ENCODE measurements at regions not wholly inside any gene's neighbourhood (a gene's known extent, or its start where the extent isn't known, plus 50 kb on each side); places are given as distances from the start of the nearest gene placed in this dataset.
A peak's percentile ranks its signal among the peaks of the same experiment; 100 is the strongest.

DNA sequence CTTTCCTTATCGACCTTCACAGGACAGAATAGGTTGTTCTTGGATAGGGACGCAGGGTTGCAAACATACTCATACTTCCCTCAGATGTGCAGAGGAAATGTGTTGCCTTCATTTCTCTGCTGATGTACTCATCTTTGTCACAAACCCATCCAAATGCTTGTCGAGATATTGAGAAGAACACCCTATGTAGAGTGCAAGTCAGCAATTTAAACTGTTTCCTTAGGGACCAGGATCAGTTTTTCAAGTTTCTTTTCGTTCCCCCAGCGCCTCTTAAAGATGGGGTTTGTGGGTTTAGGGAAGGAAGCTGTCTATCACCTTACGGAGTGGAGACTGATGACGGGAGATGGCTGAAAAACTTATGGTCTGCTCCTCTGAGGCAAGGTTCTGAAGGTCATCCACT, 474.2 kb downstream of the EPHA4 start:
- no peak for DNase-seq
- Histone ChIP-seq H3K27me3 (no peaks in the 10 kb centered on the region), H3K9me3 (no peaks in the 10 kb centered on the region), H3K4me1 (ENCODE audit: insufficient read depth) (no peaks in the 10 kb centered on the region), H3K4me3 (no peak overlapping the region), H3K27ac (no peak overlapping the region), H3K36me3 (no peaks in the 10 kb centered on the region)
- TF ChIP-seq EP300 (IDR thresholded peaks at IDR 0.05) (no peak), POLR2A (IDR thresholded peaks at IDR 0.05) (no peak)
- TF ChIP-seq, protein P1, sequence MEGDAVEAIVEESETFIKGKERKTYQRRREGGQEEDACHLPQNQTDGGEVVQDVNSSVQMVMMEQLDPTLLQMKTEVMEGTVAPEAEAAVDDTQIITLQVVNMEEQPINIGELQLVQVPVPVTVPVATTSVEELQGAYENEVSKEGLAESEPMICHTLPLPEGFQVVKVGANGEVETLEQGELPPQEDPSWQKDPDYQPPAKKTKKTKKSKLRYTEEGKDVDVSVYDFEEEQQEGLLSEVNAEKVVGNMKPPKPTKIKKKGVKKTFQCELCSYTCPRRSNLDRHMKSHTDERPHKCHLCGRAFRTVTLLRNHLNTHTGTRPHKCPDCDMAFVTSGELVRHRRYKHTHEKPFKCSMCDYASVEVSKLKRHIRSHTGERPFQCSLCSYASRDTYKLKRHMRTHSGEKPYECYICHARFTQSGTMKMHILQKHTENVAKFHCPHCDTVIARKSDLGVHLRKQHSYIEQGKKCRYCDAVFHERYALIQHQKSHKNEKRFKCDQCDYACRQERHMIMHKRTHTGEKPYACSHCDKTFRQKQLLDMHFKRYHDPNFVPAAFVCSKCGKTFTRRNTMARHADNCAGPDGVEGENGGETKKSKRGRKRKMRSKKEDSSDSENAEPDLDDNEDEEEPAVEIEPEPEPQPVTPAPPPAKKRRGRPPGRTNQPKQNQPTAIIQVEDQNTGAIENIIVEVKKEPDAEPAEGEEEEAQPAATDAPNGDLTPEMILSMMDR (IDR thresholded peaks at IDR 0.05), result no peak
- WGBS, 3 donors, result 94 to 97% (median 96%) methylated on average over 7 of the region's 7 CpGs
- intact Hi-C loops (cut with DNase I), result no loop called here

DNA sequence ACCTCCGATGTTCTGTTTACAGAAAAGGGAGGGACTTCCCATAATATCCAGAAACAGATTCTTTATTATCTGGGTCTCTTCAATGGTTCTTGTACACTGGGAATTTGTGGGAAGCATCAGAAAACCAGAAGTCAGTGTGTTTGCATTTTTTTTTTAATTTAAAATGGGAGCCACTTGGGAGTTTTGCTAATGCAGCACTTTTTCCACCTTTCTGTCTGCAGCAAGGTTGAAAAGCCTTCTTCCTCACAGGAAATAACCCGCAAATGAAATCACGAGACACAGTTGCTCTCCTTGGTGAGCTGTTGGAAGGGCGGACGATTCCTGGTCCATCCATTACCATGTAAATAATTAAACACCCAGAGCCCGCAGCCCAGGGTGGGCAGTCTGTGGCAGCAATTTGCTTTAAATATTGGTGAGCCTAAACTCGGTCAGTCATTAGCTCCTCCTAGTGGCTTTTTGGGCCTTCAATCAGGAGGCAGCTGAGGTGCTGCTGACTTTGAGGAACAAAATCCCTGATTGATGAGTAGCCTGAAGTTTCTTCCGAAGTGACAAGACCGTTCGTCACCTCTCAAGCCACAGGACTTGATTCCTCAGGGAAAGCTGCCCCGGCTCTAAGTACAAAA, 471.5 kb downstream of the EPHA4 start:
- 76 to 83% (median 79%) methylated on average over 11 of the region's 11 CpGs for WGBS, 3 donors
- intact Hi-C loops (cut with DNase I), result no loop called here
- Histone ChIP-seq H3K27me3 (no peaks in the 10 kb centered on the region), H3K27ac (no peak overlapping the region), H3K9me3 (no peaks in the 10 kb centered on the region), H3K36me3 (no peaks in the 10 kb centered on the region), H3K4me1 (ENCODE audit: insufficient read depth) (peaks cover 9% of the 10 kb centered on the region), H3K4me3 (no peak overlapping the region)
- TF ChIP-seq POLR2A (IDR thresholded peaks at IDR 0.05) (no peak), EP300 (IDR thresholded peaks at IDR 0.05) (no peak)
- TF ChIP-seq, protein P1 (IDR thresholded peaks at IDR 0.05), result no peak
- no peak for DNase-seq

DNA sequence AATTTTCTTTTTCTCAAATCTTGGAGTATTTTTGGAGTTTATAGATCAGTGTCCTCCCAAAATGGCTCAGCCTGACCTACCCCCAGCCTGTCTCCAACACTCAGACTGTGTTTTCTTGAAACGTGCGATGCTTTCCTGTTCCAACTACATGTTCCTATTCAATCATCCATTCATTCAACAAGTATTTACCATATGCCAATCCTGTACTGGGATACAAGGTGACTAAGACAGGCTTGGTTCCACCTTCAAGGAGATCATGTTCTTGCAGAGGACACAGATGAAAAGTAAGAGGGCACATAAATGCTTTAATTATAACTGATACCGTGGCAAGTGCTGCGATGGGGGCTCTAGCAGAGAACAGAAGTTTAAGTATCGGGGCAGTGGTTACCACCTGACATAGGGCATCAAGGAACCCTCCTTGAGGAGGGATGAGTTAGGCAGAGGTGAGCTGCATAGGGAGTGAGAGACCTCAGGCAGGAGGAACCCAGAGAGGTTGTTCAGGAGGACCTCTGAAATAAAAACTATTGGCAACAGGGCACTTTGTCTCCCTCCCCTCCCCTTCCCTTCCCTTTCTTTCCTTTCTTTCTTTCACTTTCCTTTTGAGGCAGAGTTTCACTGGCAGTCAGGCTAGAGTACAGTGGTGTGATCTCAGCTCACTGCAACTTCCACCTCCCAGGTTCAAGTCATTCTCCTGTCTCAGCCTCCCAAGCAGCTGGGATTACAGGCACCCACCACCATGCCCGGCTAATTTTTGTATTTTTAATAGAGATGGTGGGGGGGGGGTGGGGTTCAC, 469.0 kb downstream of the EPHA4 start:
- Histone ChIP-seq H3K27me3 (no peaks in the 10 kb centered on the region), H3K4me3 (no peak overlapping the region), H3K27ac (no peak overlapping the region), H3K4me1 (ENCODE audit: insufficient read depth) (peaks cover 9% of the 10 kb centered on the region), H3K36me3 (no peaks in the 10 kb centered on the region), H3K9me3 (no peaks in the 10 kb centered on the region)
- intact Hi-C loops (cut with DNase I), result no loop called here
- TF ChIP-seq, protein P1 (IDR thresholded peaks at IDR 0.05), result no peak
- DNase-seq, result no peak
- WGBS, 3 donors, result 83 to 84% (median 84%) methylated on average over 6 of the region's 6 CpGs

DNA sequence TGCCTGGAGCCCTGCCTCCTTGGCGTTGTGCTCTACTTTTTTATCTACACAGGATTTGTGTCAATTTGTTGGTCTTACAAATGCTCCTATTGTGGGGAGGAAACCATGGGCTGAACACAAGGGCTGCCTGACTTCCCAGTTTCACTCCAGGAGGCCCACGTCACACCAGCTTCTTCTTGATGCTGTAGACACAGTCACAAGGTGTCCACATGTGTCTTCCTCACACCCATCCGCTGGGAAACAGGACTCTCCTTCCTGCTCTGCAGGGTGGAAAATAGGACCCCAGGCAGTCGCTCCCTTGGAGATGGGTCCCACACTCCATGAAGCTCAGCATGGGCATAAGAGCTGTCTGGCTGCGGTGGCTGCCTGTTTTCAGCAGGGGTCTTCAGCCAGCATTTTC, 468.2 kb downstream of the EPHA4 start:
- Histone ChIP-seq H3K27me3 (no peaks in the 10 kb centered on the region), H3K27ac (peak overlapping the region in 1 of 2 donors; percentile 31), H3K36me3 (no peaks in the 10 kb centered on the region), H3K4me1 (ENCODE audit: insufficient read depth) (peaks cover 9% of the 10 kb centered on the region), H3K9me3 (no peaks in the 10 kb centered on the region), H3K4me3 (no peak overlapping the region)
- peak in 1 of 5 donors; percentile 12 for DNase-seq
- 60 to 66% (median 62%) methylated on average over 5 of the region's 5 CpGs for WGBS, 3 donors
- intact Hi-C loops (cut with DNase I), result no loop called here
- TF ChIP-seq EP300 (IDR thresholded peaks at IDR 0.05) (no peak), POLR2A (IDR thresholded peaks at IDR 0.05) (no peak)
- TF ChIP-seq, protein P1 (IDR thresholded peaks at IDR 0.05), result no peak
